ENCODE measurements at regions not wholly inside any gene's neighbourhood (a gene's known extent, or its start where the extent isn't known, plus 50 kb on each side); places are given as distances from the start of the nearest gene placed in this dataset.

- ChIA-PET CTCF (no interaction called here), POLR2A (no interaction called here), RAD21 (ENCODE audit: low non-redundant PET in 1 of 2, low total read pairs in 2 of 2, uncharacterized antibody in 2 of 2, unreplicated experiment in 2 of 2) (no interaction called here)
- no peak for DNase-seq (ENCODE audit: low read depth, low spot score)
- Histone ChIP-seq H3K9me2 (ENCODE audit: insufficient read depth) (no peaks in the 10 kb centered on the region), H4K20me1 (ENCODE audit: insufficient read depth) (no peaks in the 10 kb centered on the region), H3K4me3 (replicated peaks in 1 of 2; ENCODE audit: low read depth in 1 of 2, low read length in 2 of 2) (no peak overlapping the region), H3K4me2 (ENCODE audit: low read length) (no peak overlapping the region), H3K27ac (ENCODE audit: low read depth, low read length) (no peak overlapping the region), H3K36me3 (ENCODE audit: control insufficient read depth in 1 of 2, insufficient read depth in 2 of 2, low read length in 2 of 2) (no peaks in the 10 kb centered on the region), H3K4me1 (ENCODE audit: control insufficient read depth in 1 of 2, insufficient read depth in 2 of 2, low read length in 2 of 2) (no peaks in the 10 kb centered on the region), H3K9me3 (ENCODE audit: control insufficient read depth in 1 of 2, insufficient read depth in 1 of 2, low read depth in 1 of 2, low read length in 2 of 2) (no peaks in the 10 kb centered on the region), H3K9ac (ENCODE audit: low read length) (no peak overlapping the region), H2AFZ (ENCODE audit: low read depth, low read length, poor library complexity, severe bottlenecking) (no peak overlapping the region), H3K79me2 (ENCODE audit: insufficient read depth, low read length) (no peaks in the 10 kb centered on the region), H3K27me3 (ENCODE audit: insufficient read depth, low read length) (peaks cover 25% of the 10 kb centered on the region)
- intact Hi-C loops (cut with micrococcal nuclease), result no loop called here
- BruUV-seq (replicated peaks), result no TSS peak
- no peak for ATAC-seq
- TF ChIP-seq CBX3 (IDR thresholded peaks at IDR 0.05; ENCODE audit: low read depth) (no peak), EZH2phosphoT487 (IDR thresholded peaks at IDR 0.05; ENCODE audit: borderline replicate concordance) (no peak), SRF (IDR thresholded peaks at IDR 0.05; ENCODE audit: low read depth) (no peak), ZNF274 (IDR thresholded peaks at IDR 0.05; ENCODE audit: low read depth, low read length) (no peak), EGR1 (IDR thresholded peaks at IDR 0.05; ENCODE audit: low read depth) (no peak), ZBTB33 (IDR thresholded peaks at IDR 0.05; ENCODE audit: extremely low read depth, insufficient replicate concordance, low read length) (no peak)
These were observed 260.9 kb downstream of the KIF4B start for GRCh38 chr5:155274484-155274883.

- DNase-seq (ENCODE audit: low read depth, low spot score) (no peak), ATAC-seq (no peak)
- ChIA-PET CTCF (no interaction called here), RAD21 (ENCODE audit: low non-redundant PET in 1 of 2, low total read pairs in 2 of 2, uncharacterized antibody in 2 of 2, unreplicated experiment in 2 of 2) (no interaction called here), POLR2A (no interaction called here)
- Histone ChIP-seq H3K9me2 (ENCODE audit: insufficient read depth) (no peaks in the 10 kb centered on the region), H2AFZ (ENCODE audit: low read depth, low read length, poor library complexity, severe bottlenecking) (no peak overlapping the region), H3K4me2 (ENCODE audit: low read length) (no peak overlapping the region), H3K27me3 (ENCODE audit: insufficient read depth, low read length) (peaks cover 18% of the 10 kb centered on the region), H3K27ac (ENCODE audit: low read depth, low read length) (no peak overlapping the region), H3K4me3 (replicated peaks in 1 of 2; ENCODE audit: low read depth in 1 of 2, low read length in 2 of 2) (no peak overlapping the region), H3K79me2 (ENCODE audit: insufficient read depth, low read length) (no peaks in the 10 kb centered on the region), H3K4me1 (ENCODE audit: control insufficient read depth in 1 of 2, insufficient read depth in 2 of 2, low read length in 2 of 2) (no peaks in the 10 kb centered on the region), H3K9me3 (ENCODE audit: control insufficient read depth in 1 of 2, insufficient read depth in 1 of 2, low read depth in 1 of 2, low read length in 2 of 2) (no peaks in the 10 kb centered on the region), H3K9ac (ENCODE audit: low read length) (no peak overlapping the region), H3K36me3 (ENCODE audit: control insufficient read depth in 1 of 2, insufficient read depth in 2 of 2, low read length in 2 of 2) (no peaks in the 10 kb centered on the region), H4K20me1 (ENCODE audit: insufficient read depth) (no peaks in the 10 kb centered on the region)
- BruUV-seq (replicated peaks), result no TSS peak
- intact Hi-C loops (cut with micrococcal nuclease), result no loop called here
- no peak for TF ChIP-seq CEBPB (IDR thresholded peaks at IDR 0.05; ENCODE audit: low read depth)
- TF ChIP-seq JUND (IDR thresholded peaks at IDR 0.05), result no peak
- TF ChIP-seq SRF (IDR thresholded peaks at IDR 0.05; ENCODE audit: low read depth), result no peak
- TF ChIP-seq CTCF (IDR thresholded peaks at IDR 0.05 in 2 of 3, conservative IDR thresholded peaks at IDR 0.05 in 1 of 3; ENCODE audit: borderline replicate concordance in 1 of 3, insufficient read depth in 1 of 3, low read depth in 2 of 3, low read length in 2 of 3), result no peak
- TF ChIP-seq YY1 (IDR thresholded peaks at IDR 0.05; ENCODE audit: extremely low read depth, insufficient replicate concordance, low read depth, low read length), result no peak
- TF ChIP-seq EZH2phosphoT487 (IDR thresholded peaks at IDR 0.05; ENCODE audit: borderline replicate concordance), result no peak
- no peak for TF ChIP-seq ZNF274 (IDR thresholded peaks at IDR 0.05; ENCODE audit: low read depth, low read length)
- no peak for TF ChIP-seq ZFX (IDR thresholded peaks at IDR 0.05)
- no peak for TF ChIP-seq EZH2 (IDR thresholded peaks at IDR 0.05)
- TF ChIP-seq ELF1 (IDR thresholded peaks at IDR 0.05; ENCODE audit: borderline replicate concordance, low read depth), result no peak
- TF ChIP-seq MAX (IDR thresholded peaks at IDR 0.05), result no peak
- TF ChIP-seq SP1 (IDR thresholded peaks at IDR 0.05; ENCODE audit: low read depth), result no peak
- TF ChIP-seq RAD21 (IDR thresholded peaks at IDR 0.05; ENCODE audit: low read depth), result no peak
- TF ChIP-seq SIN3A (IDR thresholded peaks at IDR 0.05; ENCODE audit: low read depth), result no peak
- no peak for TF ChIP-seq POLR2A (IDR thresholded peaks at IDR 0.05; ENCODE audit: borderline replicate concordance, extremely low read depth, insufficient read depth, insufficient read length)
- no peak for TF ChIP-seq TCF7L2 (IDR thresholded peaks at IDR 0.05; ENCODE audit: borderline replicate concordance, extremely low read depth, insufficient read depth, insufficient read length)
These were observed 261.7 kb downstream of the KIF4B start for GRCh38 chr5:155275222-155275621.
